GM19238 (cell line): ENCODE measurements at regions not wholly inside any gene's neighbourhood (a gene's known extent, or its start where the extent isn't known, plus 50 kb on each side); places are given as distances from the start of the nearest gene placed in this dataset.

Experiments used
- DNase-seq: peaks from one replicate; pipeline ENCODE4 v3.0.0; 2011; ENCODE audit warnings: low spot score; ENCODE audit not compliant: insufficient read length

- no peak for DNase-seq
Observed at GRCh38 chr2:105573490-105573889, 171.2 kb upstream of the NCK2 start.

GRCh38 chr2:105571445-105571987 lies 172.7 kb upstream of the FHL2 start:
- no peak for DNase-seq

GRCh38 chr2:105570757-105571156 lies 171.9 kb upstream of the FHL2 start:
- no peak for DNase-seq

GRCh38 chr2:105570326-105570725 lies 171.5 kb upstream of the FHL2 start:
- no peak for DNase-seq

GRCh38 chr2:105569606-105570005 lies 170.8 kb upstream of the FHL2 start:
- DNase-seq: no peak

- no peak for DNase-seq
Observed at GRCh38 chr2:105567996-105568494, 169.2 kb upstream of the FHL2 start.

GRCh38 chr2:105563000-105563719 lies 164.3 kb upstream of the FHL2 start:
- no peak for DNase-seq

GRCh38 chr2:105561401-105561800 lies 162.6 kb upstream of the FHL2 start:
- DNase-seq: no peak

- no peak for DNase-seq
Observed at GRCh38 chr2:105560157-105560556, 161.3 kb upstream of the FHL2 start.

GRCh38 chr2:105557021-105557920 lies 158.4 kb upstream of the FHL2 start:
- DNase-seq: no peak

GRCh38 chr2:105556366-105556765 lies 157.5 kb upstream of the FHL2 start:
- no peak for DNase-seq

- DNase-seq: no peak
Observed at GRCh38 chr2:105554235-105554634, 155.4 kb upstream of the FHL2 start.

- no peak for DNase-seq
Observed at GRCh38 chr2:105553538-105554196, 154.8 kb upstream of the FHL2 start.

- DNase-seq: no peak
Observed at GRCh38 chr2:105546628-105546974, 147.8 kb upstream of the FHL2 start.

- peak; percentile 42 for DNase-seq
Observed at GRCh38 chr2:105545730-105546627, 147.1 kb upstream of the FHL2 start.

GRCh38 chr2:105544591-105545377 lies 145.9 kb upstream of the FHL2 start:
- DNase-seq: no peak

- DNase-seq: no peak
Observed at GRCh38 chr2:105541189-105542050, 142.6 kb upstream of the FHL2 start.

- no peak for DNase-seq
Observed at GRCh38 chr2:105540642-105541041, 141.8 kb upstream of the FHL2 start.

GRCh38 chr2:105539331-105539730 lies 140.5 kb upstream of the FHL2 start:
- no peak for DNase-seq
